ENCODE measurements at regions not wholly inside any gene's neighbourhood (a gene's known extent, or its start where the extent isn't known, plus 50 kb on each side); places are given as distances from the start of the nearest gene placed in this dataset.

DNA sequence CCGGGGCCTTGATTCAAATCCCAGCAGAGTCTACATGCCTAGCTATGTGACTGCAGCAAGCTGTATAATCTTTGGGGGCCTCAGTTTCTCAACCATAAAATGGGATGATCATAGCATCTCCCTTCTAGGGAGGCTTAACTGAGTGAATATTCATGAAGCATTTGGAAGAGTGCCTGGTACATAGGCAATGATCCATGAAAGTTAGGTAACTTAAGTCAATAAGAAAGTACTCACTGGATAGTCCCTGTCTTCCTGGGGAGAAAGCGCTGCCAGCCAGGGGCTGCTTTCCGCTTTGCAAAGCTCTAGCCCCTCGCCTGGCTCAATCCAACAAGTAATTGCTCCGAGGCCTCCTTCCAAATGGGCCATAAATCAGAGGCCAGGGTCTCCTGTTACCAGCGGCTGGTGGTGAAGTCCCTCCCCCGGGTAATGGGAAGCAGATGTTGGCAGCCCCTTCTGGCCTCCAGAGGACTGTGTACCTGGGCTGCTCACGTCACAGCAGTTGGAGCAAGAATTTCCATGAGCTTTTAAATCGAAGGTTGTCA lies 521.9 kb upstream of the PROK2 start:
- no peak overlapping the region for H2AFZ ChIP-seq (ENCODE audit: low read depth, low read length)
- H3K79me2 ChIP-seq (ENCODE audit: insufficient read depth, low read length): no peaks in the 10 kb centered on the region
- no peak overlapping the region for H3K9ac ChIP-seq (ENCODE audit: low read length)
- Mint-ChIP-seq H3K27me3 (ENCODE audit: low read depth, unreplicated experiment) (peaks cover 38% of the 10 kb centered on the region), H3K4me1 (ENCODE audit: low read depth, unreplicated experiment) (peaks cover 4% of the 10 kb centered on the region), H3K4me3 (ENCODE audit: unreplicated experiment) (no peak overlapping the region), H3K36me3 (ENCODE audit: low read depth, unreplicated experiment) (peaks cover 2% of the 10 kb centered on the region), H3K27ac (ENCODE audit: unreplicated experiment) (no peak overlapping the region), H3K9me3 (ENCODE audit: unreplicated experiment) (peaks cover 5% of the 10 kb centered on the region)
- DNase-seq (ENCODE audit: low read depth): no peak
- TF ChIP-seq, protein P1, sequence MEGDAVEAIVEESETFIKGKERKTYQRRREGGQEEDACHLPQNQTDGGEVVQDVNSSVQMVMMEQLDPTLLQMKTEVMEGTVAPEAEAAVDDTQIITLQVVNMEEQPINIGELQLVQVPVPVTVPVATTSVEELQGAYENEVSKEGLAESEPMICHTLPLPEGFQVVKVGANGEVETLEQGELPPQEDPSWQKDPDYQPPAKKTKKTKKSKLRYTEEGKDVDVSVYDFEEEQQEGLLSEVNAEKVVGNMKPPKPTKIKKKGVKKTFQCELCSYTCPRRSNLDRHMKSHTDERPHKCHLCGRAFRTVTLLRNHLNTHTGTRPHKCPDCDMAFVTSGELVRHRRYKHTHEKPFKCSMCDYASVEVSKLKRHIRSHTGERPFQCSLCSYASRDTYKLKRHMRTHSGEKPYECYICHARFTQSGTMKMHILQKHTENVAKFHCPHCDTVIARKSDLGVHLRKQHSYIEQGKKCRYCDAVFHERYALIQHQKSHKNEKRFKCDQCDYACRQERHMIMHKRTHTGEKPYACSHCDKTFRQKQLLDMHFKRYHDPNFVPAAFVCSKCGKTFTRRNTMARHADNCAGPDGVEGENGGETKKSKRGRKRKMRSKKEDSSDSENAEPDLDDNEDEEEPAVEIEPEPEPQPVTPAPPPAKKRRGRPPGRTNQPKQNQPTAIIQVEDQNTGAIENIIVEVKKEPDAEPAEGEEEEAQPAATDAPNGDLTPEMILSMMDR (IDR thresholded peaks at IDR 0.05; ENCODE audit: insufficient read depth, low read depth, low read length): no peak
- no peak for TF ChIP-seq EZH2 (IDR thresholded peaks at IDR 0.05; ENCODE audit: insufficient read depth, low read length)
- no peak overlapping the region for H3K4me3 ChIP-seq (ENCODE audit: insufficient read depth, low read depth, low read length)
- no peak overlapping the region for H3K4me2 ChIP-seq (ENCODE audit: low read length)
- H3K9me3 ChIP-seq (ENCODE audit: insufficient read depth, low read depth, low read length): no peaks in the 10 kb centered on the region
- no peaks in the 10 kb centered on the region for H3K36me3 ChIP-seq (ENCODE audit: insufficient read depth, low read length)
- H4K20me1 ChIP-seq (ENCODE audit: insufficient read depth, low read length): no peaks in the 10 kb centered on the region
- H3K27ac ChIP-seq (ENCODE audit: low read depth, low read length): no peak overlapping the region
- no peaks in the 10 kb centered on the region for H3K27me3 ChIP-seq (ENCODE audit: insufficient read depth, low read length)
- FAIRE-seq: no peak
- peaks cover 12% of the 10 kb centered on the region for H3K4me1 ChIP-seq (ENCODE audit: insufficient read depth, low read length)

DNA sequence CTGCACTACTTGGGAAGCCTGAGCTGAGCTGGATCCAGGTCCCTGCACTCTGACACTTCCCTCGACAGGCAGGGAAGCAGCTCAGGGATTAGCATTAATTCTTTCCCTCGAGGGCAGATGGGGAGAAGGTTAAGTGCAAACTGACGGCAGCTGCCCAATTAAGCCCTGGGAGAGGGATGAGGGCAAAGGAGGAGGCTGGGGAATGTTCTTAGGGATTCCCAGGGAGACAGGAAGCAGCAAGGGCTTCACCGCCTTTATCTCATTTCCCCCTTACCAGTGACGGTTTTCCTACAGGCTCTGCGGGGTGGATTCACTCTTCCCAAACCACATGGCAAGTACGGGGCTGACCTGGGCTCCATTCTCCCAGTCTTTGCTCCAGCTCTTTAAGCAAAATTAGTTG lies 519.0 kb upstream of the PROK2 start:
- H3K27ac Mint-ChIP-seq (ENCODE audit: unreplicated experiment): no peak overlapping the region
- no peak overlapping the region for H3K27ac ChIP-seq (ENCODE audit: low read depth, low read length)
- no peak overlapping the region for H3K4me3 ChIP-seq (ENCODE audit: insufficient read depth, low read depth, low read length)
- H3K79me2 ChIP-seq (ENCODE audit: insufficient read depth, low read length): no peaks in the 10 kb centered on the region
- peaks cover 3% of the 10 kb centered on the region for H3K36me3 Mint-ChIP-seq (ENCODE audit: low read depth, unreplicated experiment)
- H3K4me2 ChIP-seq (ENCODE audit: low read length): no peak overlapping the region
- H3K9me3 Mint-ChIP-seq (ENCODE audit: unreplicated experiment): peaks cover 8% of the 10 kb centered on the region
- no peak overlapping the region for H3K9ac ChIP-seq (ENCODE audit: low read length)
- H4K20me1 ChIP-seq (ENCODE audit: insufficient read depth, low read length): no peaks in the 10 kb centered on the region
- H3K4me1 Mint-ChIP-seq (ENCODE audit: low read depth, unreplicated experiment): peaks cover 2% of the 10 kb centered on the region
- no peak for DNase-seq (ENCODE audit: low read depth)
- peaks cover 52% of the 10 kb centered on the region for H3K27me3 Mint-ChIP-seq (ENCODE audit: low read depth, unreplicated experiment)
- peaks cover 6% of the 10 kb centered on the region for H3K4me1 ChIP-seq (ENCODE audit: insufficient read depth, low read length)
- H3K27me3 ChIP-seq (ENCODE audit: insufficient read depth, low read length): no peaks in the 10 kb centered on the region
- FAIRE-seq: no peak
- no peak for TF ChIP-seq EZH2 (IDR thresholded peaks at IDR 0.05; ENCODE audit: insufficient read depth, low read length)
- TF ChIP-seq, protein P1 (IDR thresholded peaks at IDR 0.05; ENCODE audit: insufficient read depth, low read depth, low read length): no peak
- no peaks in the 10 kb centered on the region for H3K36me3 ChIP-seq (ENCODE audit: insufficient read depth, low read length)
- H3K9me3 ChIP-seq (ENCODE audit: insufficient read depth, low read depth, low read length): no peaks in the 10 kb centered on the region
- H3K4me3 Mint-ChIP-seq (ENCODE audit: unreplicated experiment): no peak overlapping the region
- no peak overlapping the region for H2AFZ ChIP-seq (ENCODE audit: low read depth, low read length)

DNA sequence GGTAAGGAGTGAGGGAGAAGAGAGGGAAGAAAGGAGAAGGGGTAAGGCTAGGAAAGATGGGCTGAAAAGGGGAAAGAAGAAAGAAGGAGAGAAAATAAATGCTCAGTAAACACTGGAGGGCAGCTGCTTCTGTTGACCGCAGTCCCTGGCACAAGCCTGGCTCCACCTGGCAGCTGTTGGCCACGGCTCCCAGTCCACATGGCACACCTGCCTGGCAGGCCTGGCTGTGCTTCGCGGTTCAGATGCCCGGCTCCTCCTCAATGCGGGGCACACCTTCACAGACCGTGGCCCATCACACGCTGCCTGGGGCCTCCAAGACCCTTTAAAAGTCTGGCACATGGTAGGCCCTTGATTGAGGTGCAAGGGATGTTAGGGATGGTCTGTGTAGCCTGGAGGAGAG lies 516.8 kb upstream of the PROK2 start:
- Histone ChIP-seq H3K4me3 (ENCODE audit: insufficient read depth, low read depth, low read length) (no peak overlapping the region), H4K20me1 (ENCODE audit: insufficient read depth, low read length) (no peaks in the 10 kb centered on the region), H3K27ac (ENCODE audit: low read depth, low read length) (no peak overlapping the region), H3K4me1 (ENCODE audit: insufficient read depth, low read length) (peaks cover 12% of the 10 kb centered on the region), H3K27me3 (ENCODE audit: insufficient read depth, low read length) (no peaks in the 10 kb centered on the region), H3K9ac (ENCODE audit: low read length) (no peak overlapping the region), H3K79me2 (ENCODE audit: insufficient read depth, low read length) (no peaks in the 10 kb centered on the region), H3K9me3 (ENCODE audit: insufficient read depth, low read depth, low read length) (no peaks in the 10 kb centered on the region), H3K36me3 (ENCODE audit: insufficient read depth, low read length) (no peaks in the 10 kb centered on the region), H3K4me2 (ENCODE audit: low read length) (no peak overlapping the region), H2AFZ (ENCODE audit: low read depth, low read length) (no peak overlapping the region)
- peaks cover 8% of the 10 kb centered on the region for H3K9me3 Mint-ChIP-seq (ENCODE audit: unreplicated experiment)
- H3K36me3 Mint-ChIP-seq (ENCODE audit: low read depth, unreplicated experiment): peaks cover 3% of the 10 kb centered on the region
- DNase-seq (ENCODE audit: low read depth): no peak
- H3K27me3 Mint-ChIP-seq (ENCODE audit: low read depth, unreplicated experiment): peaks cover 55% of the 10 kb centered on the region
- no peak for TF ChIP-seq EZH2 (IDR thresholded peaks at IDR 0.05; ENCODE audit: insufficient read depth, low read length)
- TF ChIP-seq, protein P1 (IDR thresholded peaks at IDR 0.05; ENCODE audit: insufficient read depth, low read depth, low read length): no peak
- H3K4me1 Mint-ChIP-seq (ENCODE audit: low read depth, unreplicated experiment): peaks cover 2% of the 10 kb centered on the region
- FAIRE-seq: no peak
- H3K27ac Mint-ChIP-seq (ENCODE audit: unreplicated experiment): no peak overlapping the region
- no peak overlapping the region for H3K4me3 Mint-ChIP-seq (ENCODE audit: unreplicated experiment)

Measured in astrocyte (in vitro differentiated cells and primary cell).